ENCODE measurements at regions not wholly inside any gene's neighbourhood (a gene's known extent, or its start where the extent isn't known, plus 50 kb on each side); places are given as distances from the start of the nearest gene placed in this dataset.

GRCh38 chr10:118977022-118977599, 52.4 kb upstream of the NANOS1 start:
- H3K36me3 ChIP-seq (ENCODE audit: control insufficient read depth, low read depth, low read length): no peaks in the 10 kb centered on the region
- H3K9ac ChIP-seq (ENCODE audit: low read length): no peak overlapping the region
- H3K9me3 ChIP-seq (ENCODE audit: control insufficient read depth, low read depth, low read length): no peaks in the 10 kb centered on the region
- no peaks in the 10 kb centered on the region for H3K27me3 ChIP-seq (ENCODE audit: control insufficient read depth, insufficient read depth, low read length)
- H3K4me3 ChIP-seq (ENCODE audit: low read length): no peak overlapping the region
- H3K4me1 ChIP-seq (ENCODE audit: control insufficient read depth, low read depth, low read length): no peaks in the 10 kb centered on the region
- H3K27ac ChIP-seq (ENCODE audit: low read length): no peak overlapping the region

DNA sequence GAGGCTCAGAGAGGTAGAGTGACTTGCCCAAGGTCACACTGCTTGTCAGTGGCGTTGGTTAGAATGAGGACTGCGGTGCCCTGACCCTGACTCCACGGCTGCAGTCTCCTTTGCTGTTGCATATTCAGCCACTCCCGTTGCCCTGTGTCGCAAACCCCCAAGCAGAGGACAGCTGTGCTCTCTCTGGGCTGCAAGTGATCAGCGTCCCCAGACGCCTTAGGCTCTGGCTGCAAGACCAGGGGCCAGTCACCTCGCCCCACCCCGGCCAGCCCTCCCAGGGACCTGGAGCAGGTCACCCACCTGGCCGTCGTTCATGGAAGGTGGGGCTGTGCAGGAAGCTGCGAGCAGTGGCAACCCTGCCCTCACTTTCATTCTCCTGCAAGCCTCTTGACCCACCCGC, 51.7 kb upstream of the NANOS1 start:
- H3K9ac ChIP-seq (ENCODE audit: low read length): no peak overlapping the region

GRCh38 chr10:118978316-118978997, 51.1 kb upstream of the NANOS1 start:
- H3K9ac ChIP-seq (ENCODE audit: low read length): no peak overlapping the region
- H3K4me1 ChIP-seq (ENCODE audit: control insufficient read depth, low read depth, low read length): peaks cover 3% of the 10 kb centered on the region
- H3K27ac ChIP-seq (ENCODE audit: low read length): no peak overlapping the region
- H3K4me3 ChIP-seq (ENCODE audit: low read length): no peak overlapping the region
- no peaks in the 10 kb centered on the region for H3K36me3 ChIP-seq (ENCODE audit: control insufficient read depth, low read depth, low read length)
- H3K9me3 ChIP-seq (ENCODE audit: control insufficient read depth, low read depth, low read length): no peaks in the 10 kb centered on the region
- no peaks in the 10 kb centered on the region for H3K27me3 ChIP-seq (ENCODE audit: control insufficient read depth, insufficient read depth, low read length)

More for the DNA sequence above, 51.7 kb upstream of the NANOS1 start:
- Histone ChIP-seq H3K27ac (ENCODE audit: low read length) (no peak overlapping the region), H3K27me3 (ENCODE audit: control insufficient read depth, insufficient read depth, low read length) (no peaks in the 10 kb centered on the region), H3K36me3 (ENCODE audit: control insufficient read depth, low read depth, low read length) (no peaks in the 10 kb centered on the region), H3K9me3 (ENCODE audit: control insufficient read depth, low read depth, low read length) (no peaks in the 10 kb centered on the region), H3K4me3 (ENCODE audit: low read length) (no peak overlapping the region), H3K4me1 (ENCODE audit: control insufficient read depth, low read depth, low read length) (no peaks in the 10 kb centered on the region)

GRCh38 chr10:118978998-118979350, 50.5 kb upstream of the NANOS1 start:
- Histone ChIP-seq H3K27ac (ENCODE audit: low read length) (no peak overlapping the region), H3K9me3 (ENCODE audit: control insufficient read depth, low read depth, low read length) (no peaks in the 10 kb centered on the region), H3K4me3 (ENCODE audit: low read length) (no peak overlapping the region), H3K9ac (ENCODE audit: low read length) (no peak overlapping the region), H3K27me3 (ENCODE audit: control insufficient read depth, insufficient read depth, low read length) (no peaks in the 10 kb centered on the region), H3K36me3 (ENCODE audit: control insufficient read depth, low read depth, low read length) (no peaks in the 10 kb centered on the region), H3K4me1 (ENCODE audit: control insufficient read depth, low read depth, low read length) (peaks cover 3% of the 10 kb centered on the region)

DNA sequence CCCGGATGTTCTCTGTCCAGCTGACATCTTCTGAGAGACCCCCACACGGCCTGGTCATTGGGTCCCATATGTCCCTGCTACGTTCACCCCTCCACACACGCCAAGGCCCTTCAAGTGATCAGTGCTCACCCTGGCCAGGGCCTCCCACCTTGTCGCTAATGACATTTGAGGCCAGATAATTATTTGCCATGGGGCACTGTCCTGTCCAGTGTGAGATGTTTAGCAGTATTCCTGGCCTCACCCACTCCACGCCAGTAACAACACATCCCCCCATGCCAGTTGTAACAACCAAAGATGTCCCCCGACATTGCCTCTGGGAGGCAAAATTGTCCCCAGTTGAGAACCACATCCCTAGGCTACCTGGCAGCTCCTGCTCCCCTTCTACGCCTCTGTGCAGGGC, 49.9 kb upstream of the NANOS1 start:
- no peak overlapping the region for H3K4me3 ChIP-seq (ENCODE audit: low read length)
- no peaks in the 10 kb centered on the region for H3K9me3 ChIP-seq (ENCODE audit: control insufficient read depth, low read depth, low read length)
- no peak overlapping the region for H3K27ac ChIP-seq (ENCODE audit: low read length)
- no peaks in the 10 kb centered on the region for H3K36me3 ChIP-seq (ENCODE audit: control insufficient read depth, low read depth, low read length)
- H3K4me1 ChIP-seq (ENCODE audit: control insufficient read depth, low read depth, low read length): peaks cover 3% of the 10 kb centered on the region
- H3K9ac ChIP-seq (ENCODE audit: low read length): no peak overlapping the region
- no peaks in the 10 kb centered on the region for H3K27me3 ChIP-seq (ENCODE audit: control insufficient read depth, insufficient read depth, low read length)
